Endodermal cell (in vitro differentiated cells): ENCODE measurements at regions not wholly inside any gene's neighbourhood (a gene's known extent, or its start where the extent isn't known, plus 50 kb on each side); places are given as distances from the start of the nearest gene placed in this dataset.

Experiments used
- DNase-seq: peaks from one replicate; pipeline ENCODE4 v3.0.0-alpha.2; 2017
- H3K27ac ChIP-seq: 2 replicates; pipeline ENCODE4 v1.5.1; 2013; ENCODE audit warnings: mild to moderate bottlenecking, low read depth, low read length, moderate library complexity
- H3K27me3 ChIP-seq: 2 replicates; pipeline ENCODE4 v1.6.1; 2013; ENCODE audit warnings: mild to moderate bottlenecking, low read length, moderate library complexity; ENCODE audit not compliant: insufficient read depth, control insufficient read depth, poor library complexity, severe bottlenecking
- H3K36me3 ChIP-seq: 2 replicates; pipeline ENCODE4 v1.7.0; 2013; ENCODE audit warnings: mild to moderate bottlenecking, low read length, moderate library complexity; ENCODE audit not compliant: control insufficient read depth, insufficient read depth
- H3K4me1 ChIP-seq: one replicate; pipeline ENCODE4 v1.7.0; 2013; ENCODE audit warnings: low read length; ENCODE audit not compliant: control insufficient read depth, insufficient read depth
- H3K4me3 ChIP-seq: 2 replicates; pipeline ENCODE4 v1.5.1; 2013; ENCODE audit warnings: mild to moderate bottlenecking, low read length, moderate library complexity
- H3K9ac ChIP-seq: 2 replicates; pipeline ENCODE4 v1.6.1; 2013; ENCODE audit warnings: mild to moderate bottlenecking, low read length, moderate library complexity; ENCODE audit not compliant: poor library complexity, severe bottlenecking; ENCODE audit errors: extremely low read depth
- H3K9me3 ChIP-seq: 2 replicates; pipeline ENCODE4 v1.6.1; 2013; ENCODE audit warnings: mild to moderate bottlenecking, low read length, moderate library complexity; ENCODE audit not compliant: control insufficient read depth
- H3K27ac Mint-ChIP-seq: 2 replicates; pipeline ENCODE4 v1.8.0; 2020; ENCODE audit warnings: mixed read lengths
- H3K27me3 Mint-ChIP-seq: 2 replicates; pipeline ENCODE4 v1.8.0; 2021; ENCODE audit warnings: mild to moderate bottlenecking, mixed read lengths; ENCODE audit not compliant: insufficient read depth
- H3K36me3 Mint-ChIP-seq: 2 replicates; pipeline ENCODE4 v1.8.0; 2020; ENCODE audit warnings: low read depth, mixed read lengths
- H3K4me1 Mint-ChIP-seq: 2 replicates; pipeline ENCODE4 v1.8.0; 2020; ENCODE audit warnings: mixed read lengths
- H3K4me3 Mint-ChIP-seq: 2 replicates; pipeline ENCODE4 v1.8.0; 2020; ENCODE audit warnings: mild to moderate bottlenecking, moderate library complexity, mixed read lengths
- H3K9me3 Mint-ChIP-seq: 2 replicates; pipeline ENCODE4 v1.8.0; 2020; ENCODE audit warnings: mild to moderate bottlenecking, mixed read lengths
- CTCF ChIP-seq: fragments of 200-600 bp; sonication (generic); conservative IDR thresholded peaks from 2 replicates; pipeline ENCODE4 v1.5.0; 2021; ENCODE audit warnings: antibody characterized with exemption, mild to moderate bottlenecking
- whole genome bisulfite sequencing, 2 experiments: methylation state at CpG; one replicate each; pipeline versions ENCODE4 v1.1.5 to v1.1.7; 2013; ENCODE audit warnings: missing lambda C conversion rate in 2 of 2, mixed read lengths in 1 of 2; ENCODE audit not compliant: insufficient coverage in 1 of 2, insufficient read length in 1 of 2; 5-methylcytosine and 5-hydroxymethylcytosine counted together

- no peak overlapping the region for H3K4me3 Mint-ChIP-seq
- H3K36me3 Mint-ChIP-seq, result no peaks in the 10 kb centered on the region
- Histone ChIP-seq H3K9ac (no peak overlapping the region), H3K27me3 (no peaks in the 10 kb centered on the region), H3K27ac (no peak overlapping the region), H3K9me3 (peaks cover 5% of the 10 kb centered on the region), H3K4me3 (no peak overlapping the region), H3K4me1 (no peaks in the 10 kb centered on the region), H3K36me3 (no peaks in the 10 kb centered on the region)
- peaks cover 16% of the 10 kb centered on the region for H3K9me3 Mint-ChIP-seq
- 93 to 100% methylated on average over 2 to 6 of the region's 6 CpGs for WGBS, 2 experiments
- DNase-seq, result no peak
- no peak overlapping the region for H3K27ac Mint-ChIP-seq
- peaks cover 4% of the 10 kb centered on the region for H3K27me3 Mint-ChIP-seq
- H3K4me1 Mint-ChIP-seq, result no peaks in the 10 kb centered on the region
- TF ChIP-seq CTCF, result no peak
These were observed 102.8 kb downstream of the MAF start for GRCh38 chr16:79497606-79498350.

- H3K4me3 ChIP-seq, result no peak overlapping the region
- peaks cover 1% of the 10 kb centered on the region for H3K4me1 Mint-ChIP-seq
- WGBS, 2 experiments, result 93 to 100% methylated on average over 1 to 2 of the region's 2 CpGs
These were observed 106.6 kb downstream of the MAF start for GRCh38 chr16:79493911-79494310.

GRCh38 chr16:79492036-79492435, 108.5 kb downstream of the MAF start:
- no peaks in the 10 kb centered on the region for H3K4me1 ChIP-seq
- peaks cover 5% of the 10 kb centered on the region for H3K9me3 ChIP-seq
- no peak for TF ChIP-seq CTCF
- no peak for DNase-seq
- H3K27ac ChIP-seq, result no peak overlapping the region
- no peaks in the 10 kb centered on the region for H3K36me3 ChIP-seq
- H3K4me3 Mint-ChIP-seq, result no peak overlapping the region
- no peak overlapping the region for H3K27ac Mint-ChIP-seq
- no peaks in the 10 kb centered on the region for H3K36me3 Mint-ChIP-seq
- H3K4me3 ChIP-seq, result no peak overlapping the region
- 76 to 84% methylated on average over 6 to 10 of the region's 10 CpGs for WGBS, 2 experiments
- peaks cover 13% of the 10 kb centered on the region for H3K9me3 Mint-ChIP-seq
- H3K9ac ChIP-seq, result no peak overlapping the region
- H3K4me1 Mint-ChIP-seq, result peaks cover 1% of the 10 kb centered on the region
- peaks cover 4% of the 10 kb centered on the region for H3K27me3 Mint-ChIP-seq
- no peaks in the 10 kb centered on the region for H3K27me3 ChIP-seq

More at GRCh38 chr16:79493911-79494310, 106.6 kb downstream of the MAF start:
- H3K27me3 ChIP-seq, result no peaks in the 10 kb centered on the region
- H3K9me3 ChIP-seq, result peaks cover 5% of the 10 kb centered on the region
- H3K36me3 ChIP-seq, result no peaks in the 10 kb centered on the region
- no peak overlapping the region for H3K27ac ChIP-seq
- Mint-ChIP-seq H3K27me3 (peaks cover 7% of the 10 kb centered on the region), H3K36me3 (no peaks in the 10 kb centered on the region), H3K9me3 (peaks cover 13% of the 10 kb centered on the region), H3K27ac (no peak overlapping the region), H3K4me3 (no peak overlapping the region)
- no peak overlapping the region for H3K9ac ChIP-seq
- TF ChIP-seq CTCF, result no peak
- no peaks in the 10 kb centered on the region for H3K4me1 ChIP-seq
- no peak for DNase-seq
